ENCODE measurements at regions not wholly inside any gene's neighbourhood (a gene's known extent, or its start where the extent isn't known, plus 50 kb on each side); places are given as distances from the start of the nearest gene placed in this dataset.

DNA sequence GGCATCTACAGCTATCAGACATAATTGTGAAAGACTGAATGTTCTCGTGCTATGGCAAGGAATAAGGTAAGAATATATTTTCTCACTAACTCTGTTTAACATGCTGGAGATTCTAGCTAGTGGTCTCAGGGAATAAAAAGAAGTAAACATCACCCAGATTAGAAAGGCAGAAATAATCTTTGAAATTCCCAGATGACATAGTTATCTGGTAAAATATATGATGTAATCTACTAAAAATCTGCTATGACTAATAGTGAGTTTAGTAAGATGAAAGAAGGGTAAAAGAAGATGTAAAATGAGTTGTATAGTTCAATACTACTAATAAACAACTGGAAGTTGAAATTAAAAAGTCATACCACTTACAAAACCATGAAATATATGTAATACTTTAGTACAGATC is 134.2 kb downstream of the DSC3 start:
- no peaks in the 10 kb centered on the region for H3K27me3 ChIP-seq
- H3K9me3 ChIP-seq (replicated peaks in 1 of 11) = no peaks in the 10 kb centered on the region
- no peaks in the 10 kb centered on the region for H4K20me1 ChIP-seq
- H3K4me3 ChIP-seq = no peak overlapping the region
- no peaks in the 10 kb centered on the region for H3K36me3 ChIP-seq
- no peaks in the 10 kb centered on the region for H3K4me1 ChIP-seq
- no peak overlapping the region for H3K27ac ChIP-seq
- no peak overlapping the region for H3K4me2 ChIP-seq
- H3K9ac ChIP-seq = no peak overlapping the region
- TF ChIP-seq Cebpa-rat (IDR thresholded peaks at IDR 0.05) = no peak

DNA sequence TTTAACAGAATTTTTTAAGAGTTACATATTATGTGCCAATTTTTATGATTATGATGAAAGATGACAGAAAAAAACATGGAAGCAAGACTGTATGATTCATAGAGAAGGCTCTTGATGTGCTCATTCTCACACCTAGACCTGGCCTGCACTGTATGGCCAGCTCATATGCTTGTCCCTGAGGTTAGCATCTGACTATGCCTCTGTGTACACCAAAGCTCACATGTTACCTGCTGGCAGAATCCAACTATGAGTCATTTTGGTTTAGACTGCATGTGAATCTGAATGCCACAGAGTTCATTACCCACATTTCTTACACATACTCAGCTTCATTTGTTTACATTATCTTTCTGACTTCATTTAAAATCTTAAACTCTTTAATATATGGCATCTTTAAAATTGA is 139.0 kb downstream of the DSC3 start:
- Histone ChIP-seq H3K27ac (no peak overlapping the region), H4K20me1 (no peaks in the 10 kb centered on the region), H3K4me3 (no peak overlapping the region), H3K36me3 (no peaks in the 10 kb centered on the region), H3K4me2 (no peak overlapping the region), H3K4me1 (no peaks in the 10 kb centered on the region), H3K9ac (no peak overlapping the region), H3K9me3 (replicated peaks in 1 of 11) (no peaks in the 10 kb centered on the region), H3K27me3 (no peaks in the 10 kb centered on the region)
- no peak for TF ChIP-seq Cebpa-rat (IDR thresholded peaks at IDR 0.05)

DNA sequence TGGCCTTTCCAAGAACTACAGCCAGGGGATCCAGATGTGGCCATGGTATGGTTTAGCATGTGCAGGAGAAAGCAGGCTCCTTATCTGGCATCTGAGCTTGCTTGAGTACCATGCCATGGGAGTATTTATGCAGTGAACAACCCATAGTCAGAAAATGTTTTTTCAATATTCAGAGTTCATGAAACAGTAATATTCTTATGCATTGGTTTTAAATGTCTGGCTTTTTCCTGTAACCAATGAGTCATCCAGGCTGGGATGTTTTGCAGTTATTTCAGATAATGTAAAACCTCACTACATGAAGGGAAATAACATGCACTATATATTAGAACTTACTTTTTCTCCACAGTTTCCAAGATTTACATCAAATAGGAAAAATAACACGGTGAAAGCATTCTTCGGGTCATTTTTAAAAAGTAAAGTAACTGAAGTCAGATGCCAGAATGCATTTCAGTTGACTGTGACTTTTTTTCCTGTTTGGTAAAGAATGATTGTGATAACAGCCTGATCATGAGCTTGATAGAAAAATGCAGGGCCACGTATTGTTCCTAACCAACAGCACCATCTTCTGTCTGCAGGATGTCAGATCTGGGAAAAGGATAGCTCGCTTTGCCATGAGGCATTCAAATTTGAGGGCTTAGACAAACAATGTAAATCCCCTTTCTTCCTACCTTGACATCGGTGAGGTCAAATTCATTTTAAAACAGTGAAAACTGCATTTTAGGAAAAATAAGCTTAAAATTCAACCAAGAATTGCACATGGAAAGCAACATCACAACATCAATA is 152.8 kb downstream of the DSC3 start:
- Histone ChIP-seq H3K9ac (no peak overlapping the region), H3K4me3 (no peak overlapping the region), H3K4me1 (peaks cover 0 to 8% (median 0%) of the 10 kb centered on the region in 10 experiments; a peak in 3 of 20 replicates), H3K4me2 (no peak overlapping the region; a peak in 1 of 22 replicates), H3K36me3 (no peaks in the 10 kb centered on the region), H4K20me1 (no peaks in the 10 kb centered on the region), H3K9me3 (replicated peaks in 1 of 11) (no peaks in the 10 kb centered on the region), H3K27me3 (no peaks in the 10 kb centered on the region), H3K27ac (no peak overlapping the region)
- TF ChIP-seq Cebpa-rat (IDR thresholded peaks at IDR 0.05) = no peak

GRCh38 chr18:30888344-30888743 is 154.2 kb downstream of the DSC3 start:
- Histone ChIP-seq H3K4me3 (no peak overlapping the region), H3K9ac (no peak overlapping the region), H3K27ac (no peak overlapping the region), H3K27me3 (no peaks in the 10 kb centered on the region), H3K4me1 (peaks cover 0 to 8% (median 0%) of the 10 kb centered on the region in 10 experiments; a peak in 3 of 20 replicates), H4K20me1 (no peaks in the 10 kb centered on the region), H3K4me2 (no peak overlapping the region), H3K36me3 (no peaks in the 10 kb centered on the region), H3K9me3 (replicated peaks in 1 of 11) (no peaks in the 10 kb centered on the region)
- no peak for TF ChIP-seq Cebpa-rat (IDR thresholded peaks at IDR 0.05)

DNA sequence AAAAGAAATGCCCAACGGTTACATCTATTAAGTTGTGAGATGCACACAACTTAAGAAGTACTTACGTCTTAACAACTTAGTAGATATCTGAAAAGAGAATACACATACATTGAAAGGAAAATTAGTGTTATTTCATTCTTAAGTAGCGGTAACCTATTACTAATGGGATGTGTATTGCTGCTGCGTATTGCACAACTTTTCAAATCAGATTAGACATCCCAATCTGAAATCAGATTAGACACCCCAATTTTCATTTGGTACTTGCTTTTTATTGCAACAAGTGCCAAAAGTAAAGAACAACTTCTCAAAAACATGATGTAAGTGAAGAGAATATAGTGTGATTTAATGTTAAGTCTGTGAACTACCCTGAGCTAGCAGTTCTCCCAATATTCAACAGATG is 155.5 kb downstream of the DSC3 start:
- Histone ChIP-seq H3K27me3 (no peaks in the 10 kb centered on the region), H3K9me3 (replicated peaks in 1 of 11) (no peaks in the 10 kb centered on the region), H3K4me1 (peaks cover 0 to 8% (median 0%) of the 10 kb centered on the region in 10 experiments; a peak in 3 of 20 replicates), H3K27ac (no peak overlapping the region), H3K9ac (no peak overlapping the region), H3K4me2 (no peak overlapping the region), H3K36me3 (no peaks in the 10 kb centered on the region), H4K20me1 (no peaks in the 10 kb centered on the region), H3K4me3 (no peak overlapping the region)
- TF ChIP-seq Cebpa-rat (IDR thresholded peaks at IDR 0.05) = 0 out of 22 replicates have a peak, but pooled peaks of 1 of the 11 experiments have one; percentile 26

- Histone ChIP-seq H3K4me2 (no peak overlapping the region), H3K27me3 (no peaks in the 10 kb centered on the region), H3K9me3 (replicated peaks in 1 of 11) (no peaks in the 10 kb centered on the region), H3K27ac (no peak overlapping the region), H3K9ac (no peak overlapping the region), H3K4me1 (no peaks in the 10 kb centered on the region), H3K4me3 (no peak overlapping the region), H4K20me1 (no peaks in the 10 kb centered on the region), H3K36me3 (no peaks in the 10 kb centered on the region)
- TF ChIP-seq Cebpa-rat (IDR thresholded peaks at IDR 0.05) = no peak
These were observed 172.1 kb downstream of the DSC3 start for GRCh38 chr18:30870466-30870865.

DNA sequence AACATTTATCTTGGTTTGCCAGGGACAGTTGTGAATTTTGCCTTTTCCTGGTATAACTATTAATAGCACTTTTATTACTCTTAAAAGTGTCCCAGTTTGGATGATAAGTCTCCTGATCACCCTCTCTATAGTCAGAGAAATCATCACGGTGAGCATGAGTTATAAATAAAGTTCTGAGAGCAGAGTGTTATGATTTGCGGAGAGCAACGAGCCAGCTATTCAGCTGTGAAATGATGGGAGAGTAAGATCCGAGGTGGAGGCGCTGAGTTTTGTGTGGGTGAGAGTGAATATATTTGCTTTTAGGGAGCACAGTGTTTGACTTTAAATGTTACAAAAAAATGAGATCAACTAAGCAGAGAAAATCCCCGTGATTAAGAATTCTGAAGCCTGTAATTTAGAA is 179.6 kb downstream of the DSC3 start:
- Histone ChIP-seq H3K27me3 (no peaks in the 10 kb centered on the region), H3K27ac (no peak overlapping the region), H3K4me1 (no peaks in the 10 kb centered on the region), H3K4me3 (no peak overlapping the region), H3K36me3 (no peaks in the 10 kb centered on the region), H4K20me1 (no peaks in the 10 kb centered on the region), H3K9ac (no peak overlapping the region), H3K4me2 (no peak overlapping the region), H3K9me3 (replicated peaks in 1 of 11) (no peaks in the 10 kb centered on the region)
- TF ChIP-seq Cebpa-rat (IDR thresholded peaks at IDR 0.05) = no peak

GRCh38 chr18:30860741-30861140 is 181.8 kb downstream of the DSC3 start:
- TF ChIP-seq Cebpa-rat (IDR thresholded peaks at IDR 0.05) = no peak
- Histone ChIP-seq H4K20me1 (no peaks in the 10 kb centered on the region), H3K4me1 (no peaks in the 10 kb centered on the region), H3K4me2 (no peak overlapping the region), H3K27me3 (no peaks in the 10 kb centered on the region), H3K27ac (no peak overlapping the region), H3K4me3 (no peak overlapping the region), H3K9me3 (replicated peaks in 1 of 11) (no peaks in the 10 kb centered on the region), H3K36me3 (no peaks in the 10 kb centered on the region), H3K9ac (no peak overlapping the region)

DNA sequence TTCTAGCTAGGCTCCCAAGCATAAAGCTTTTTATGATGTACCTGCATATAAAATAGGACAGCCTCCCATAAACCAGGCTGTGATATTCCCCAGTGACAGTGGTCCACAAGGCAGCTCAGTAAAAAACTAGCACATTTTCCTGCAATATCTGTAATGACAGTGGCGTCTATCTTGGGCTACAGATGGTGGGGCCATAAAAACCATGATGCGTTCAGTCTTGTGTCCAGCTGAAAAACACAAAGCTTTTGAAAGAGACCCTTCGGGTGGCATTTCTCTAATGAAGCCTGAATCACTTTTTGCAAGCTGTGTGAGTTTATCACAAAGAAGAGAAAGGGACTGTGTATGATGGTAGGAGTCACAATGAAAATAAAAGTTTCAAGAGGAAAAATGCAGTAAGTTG is 183.5 kb downstream of the DSC3 start:
- Histone ChIP-seq H3K36me3 (no peaks in the 10 kb centered on the region), H3K27me3 (no peaks in the 10 kb centered on the region), H3K4me2 (no peak overlapping the region), H3K27ac (no peak overlapping the region), H3K4me3 (no peak overlapping the region), H3K4me1 (no peaks in the 10 kb centered on the region), H3K9ac (no peak overlapping the region), H4K20me1 (no peaks in the 10 kb centered on the region), H3K9me3 (replicated peaks in 1 of 11) (no peaks in the 10 kb centered on the region)
- TF ChIP-seq Cebpa-rat (IDR thresholded peaks at IDR 0.05) = no peak

DNA sequence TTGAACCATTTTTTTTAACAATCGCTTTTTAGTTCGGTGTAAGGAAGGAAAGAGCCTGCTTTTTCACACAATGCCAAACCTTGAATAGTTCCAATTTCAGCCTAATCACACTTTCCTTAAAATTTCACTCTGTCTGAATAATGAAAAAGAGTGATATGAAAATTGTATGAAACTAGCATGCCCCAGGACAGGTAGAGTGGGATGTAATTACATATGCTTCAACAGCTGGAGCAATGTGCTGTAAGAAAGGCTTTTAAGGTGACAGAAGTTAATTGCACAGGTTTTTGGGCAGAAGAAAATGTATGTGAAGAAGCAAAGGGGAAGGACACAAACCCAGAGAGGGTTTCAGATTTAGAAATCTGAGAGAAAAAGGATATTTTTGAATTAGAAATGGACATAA is 184.0 kb downstream of the DSC3 start:
- Histone ChIP-seq H3K4me3 (no peak overlapping the region), H3K9ac (no peak overlapping the region), H3K9me3 (replicated peaks in 1 of 11) (no peaks in the 10 kb centered on the region), H3K4me1 (no peaks in the 10 kb centered on the region), H3K36me3 (no peaks in the 10 kb centered on the region), H3K27ac (no peak overlapping the region), H3K27me3 (no peaks in the 10 kb centered on the region), H4K20me1 (no peaks in the 10 kb centered on the region), H3K4me2 (no peak overlapping the region)
- TF ChIP-seq Cebpa-rat (IDR thresholded peaks at IDR 0.05) = no peak

All from BLaER1 treated with 17β-estradiol and CSF1 and Interleukin-3, amounts not matched to agents 10 nM and 100 nM (cell line).